ENCODE measurements at regions not wholly inside any gene's neighbourhood (a gene's known extent, or its start where the extent isn't known, plus 50 kb on each side); places are given as distances from the start of the nearest gene placed in this dataset.

- Histone ChIP-seq H2BK15ac (ENCODE audit: low read length) (no peak overlapping the region), H3K27me3 (replicated peaks in 1 of 4; ENCODE audit: control insufficient read depth in 3 of 4, extremely low read depth in 1 of 4, insufficient read depth in 3 of 4, low read length in 3 of 4) (peaks cover 0 to 25% (median 11%) of the 10 kb centered on the region in 4 experiments; a peak in 5 of 7 replicates)
- peak; percentile 71 to 85 for DNase-seq (ENCODE audit: low read depth in 1 of 2, low spot score in 2 of 2)
- TF ChIP-seq E2F6 (IDR thresholded peaks at IDR 0.05) (peak; percentile 77), SAP30 (IDR thresholded peaks at IDR 0.05; ENCODE audit: insufficient read depth, insufficient replicate concordance, low read length) (peak; percentile 41), RFX5 (IDR thresholded peaks at IDR 0.05; ENCODE audit: borderline replicate concordance, low read depth, low read length) (no peak), HDAC2 (IDR thresholded peaks at IDR 0.05; ENCODE audit: borderline replicate concordance in 1 of 2, low read depth in 2 of 2, low read length in 2 of 2) (0 out of 4 replicates have a peak, but pooled peaks of 1 of the 2 experiments have one; percentile 62), BRCA1 (IDR thresholded peaks at IDR 0.05; ENCODE audit: low read depth, low read length) (no peak), MAFK (IDR thresholded peaks at IDR 0.05; ENCODE audit: low read depth, low read length) (no peak), RAD21 (IDR thresholded peaks at IDR 0.05 in 1 of 2, conservative IDR thresholded peaks at IDR 0.05 in 1 of 2; ENCODE audit: low read depth in 2 of 2, low read length in 2 of 2) (no peak), NANOG (IDR thresholded peaks at IDR 0.05; ENCODE audit: insufficient read depth, low read depth, low read length, poor library complexity, severe bottlenecking) (peak; percentile 46), SP1 (IDR thresholded peaks at IDR 0.05; ENCODE audit: low read depth, low read length) (peak; percentile 12; the same call in 1 of the 2 replicates)
Measured at GRCh38 chr9:89677702-89678395, 73.0 kb downstream of the GADD45G start.

More at GRCh38 chr9:89677702-89678395, 73.0 kb downstream of the GADD45G start:
- Histone ChIP-seq H4K20me1 (replicated peaks in 1 of 2; ENCODE audit: control insufficient read depth in 1 of 2, insufficient read depth in 2 of 2, low read length in 2 of 2) (no peaks in the 10 kb centered on the region), H3K23me2 (ENCODE audit: low read depth, low read length) (0 out of 2 replicates have a peak, but pooled peaks cover 5% of the 10 kb centered on the region), H3K56ac (replicated peaks; ENCODE audit: insufficient read length, low read depth, low read length) (peak overlapping the region; percentile 66), H3K79me2 (ENCODE audit: control insufficient read depth in 1 of 2, insufficient read depth in 2 of 2, low read length in 2 of 2) (no peaks in the 10 kb centered on the region), H3K4me1 (replicated peaks in 1 of 4; ENCODE audit: control insufficient read depth in 3 of 4, insufficient read depth in 4 of 4, low read length in 3 of 4) (peaks cover 23 to 50% (median 42%) of the 10 kb centered on the region in 4 experiments), H3K79me1 (ENCODE audit: low read depth, low read length) (no peaks in the 10 kb centered on the region), H3K36me3 (ENCODE audit: control insufficient read depth in 2 of 4, insufficient read depth in 4 of 4, low read length in 3 of 4) (0 out of 8 replicates have a peak, but pooled peaks cover 0 to 3% (median 0%) of the 10 kb centered on the region in 4 experiments), H2AFZ (ENCODE audit: low read length) (no peak overlapping the region), H3K4ac (replicated peaks; ENCODE audit: insufficient read length, low read depth, low read length) (peak overlapping the region; percentile 10), H4K91ac (replicated peaks; ENCODE audit: insufficient read length, low read length) (peak overlapping the region; percentile 100), H4K5ac (ENCODE audit: insufficient read length, low read depth, low read length) (peak overlapping the region; percentile 71), H3K18ac (ENCODE audit: extremely low read depth, low read length) (peak overlapping the region; percentile 98), H3K4me2 (ENCODE audit: insufficient read depth in 1 of 2, low read depth in 2 of 2, low read length in 2 of 2) (peak overlapping the region; percentile 52 to 60), H3K23ac (ENCODE audit: insufficient read length) (no peak overlapping the region), H3K14ac (ENCODE audit: insufficient read length) (no peak overlapping the region), H2AK5ac (ENCODE audit: low read depth, low read length) (peak overlapping the region; percentile 94; the same call in 1 of the 2 replicates), H3K4me3 (ENCODE audit: extremely low read depth in 1 of 4, insufficient read depth in 2 of 4, low read depth in 3 of 4, low read length in 4 of 4) (peak overlapping the region in 2 of 4 experiments; percentile 11 to 37; a peak in 3 of 8 replicates), H3K9me3 (ENCODE audit: insufficient read depth in 2 of 2, low read depth in 1 of 2, low read length in 1 of 2) (peaks cover 7 to 9% of the 10 kb centered on the region in 2 experiments; a peak in 3 of 4 replicates), H2BK120ac (replicated peaks; ENCODE audit: low read depth, low read length) (peak overlapping the region; percentile 98), H2BK5ac (ENCODE audit: low read depth, low read length) (peak overlapping the region; percentile 97), H2BK12ac (ENCODE audit: low read depth, low read length) (peak overlapping the region; percentile 99; the same call in 1 of the 2 replicates), H3K9ac (replicated peaks in 1 of 4; ENCODE audit: extremely low read depth in 1 of 4, low read depth in 3 of 4, low read length in 3 of 4) (no peak overlapping the region), H2BK20ac (ENCODE audit: low read length) (peak overlapping the region; percentile 68; the same call in 1 of the 2 replicates), H4K8ac (ENCODE audit: extremely low read depth, insufficient read depth, low read length) (no peak overlapping the region), H3K27ac (ENCODE audit: low read depth, low read length) (peak overlapping the region; percentile 51; the same call in 1 of the 2 replicates)
- peak; percentile 93 for FAIRE-seq
- ChIA-PET POLR2A (ENCODE audit: partially characterized antibody) (interaction anchor here (0.6 to 6.6 kb wide), 16 partner anchors 8 to 1491 kb away, joined by 3 to 89 read pairs (median 5); partner anchors contain the start of gene GADD45G), CTCF (ENCODE audit: partially characterized antibody) (interaction anchor here (0.6 to 2.2 kb wide), 5 partner anchors 10 to 1678 kb away, joined by 3 to 20 read pairs (median 4); no protein-coding TSS in a partner anchor)
- WGBS, 2 experiments (ENCODE audit: extremely low coverage in 1 of 2, insufficient coverage in 1 of 2, insufficient read length in 1 of 2, insufficient replicate concordance in 2 of 2, low coverage in 1 of 2, low lambda C conversion rate in 2 of 2, missing lambda C conversion rate in 1 of 2), result 1% methylated on average over 12 of the region's 12 CpGs; no CpG with 5 or more reads in 1 of the 2 experiments

All from H1 (cell line).